Endothelial cell of umbilical vein (primary cell): ENCODE measurements at regions not wholly inside any gene's neighbourhood (a gene's known extent, or its start where the extent isn't known, plus 50 kb on each side); places are given as distances from the start of the nearest gene placed in this dataset.

ENCODE experiments used
- BruUV-seq: library from RNA; stranded (reverse); fragments of 400-500 nt; replicated peaks from 2 replicates; lab custom pipeline; 2021; lab: Mats Ljungman, UMichigan
- CTCF ChIA-PET: fragments of 300-600, 350-600 bp; sonication (Branson Sonifier 250); formaldehyde crosslinking; loops from one replicate; lab custom pipeline; 2021; ENCODE audit warnings: antibody characterized with exemption, inconsistent platforms; lab: Charles Lee
- POLR2A ChIA-PET: fragments of 300-600, 350-600 bp; sonication (Branson Sonifier 250); formaldehyde crosslinking; loops from one replicate; lab custom pipeline; 2021; ENCODE audit warnings: antibody characterized with exemption, inconsistent platforms; lab: Charles Lee
- DNase-seq: peaks from one replicate; pipeline ENCODE4 v3.0.0-alpha.2; 2011; ENCODE audit warnings: low read depth, low spot score
- FAIRE-seq: peaks from 2 replicates; lab custom pipeline; 2011; peaks lifted over from hg19 to GRCh38; lab: Jason Lieb, UNC
- H2AFZ ChIP-seq: 2 replicates; pipeline ENCODE4 v1.6.0; 2012; ENCODE audit warnings: low read depth, low read length, control low read depth, inconsistent platforms
- H3K27ac ChIP-seq: 2 replicates; pipeline ENCODE4 v1.5.1; 2011; ENCODE audit warnings: low read depth, mild to moderate bottlenecking, control low read depth, low read length, moderate library complexity; ENCODE audit not compliant: insufficient read depth
- H3K27me3 ChIP-seq, 2 experiments: 2 replicates each; pipeline versions ENCODE4 v1.6.0 to v1.6.1; 2011; ENCODE audit warnings: low read length in 2 of 2, mixed read lengths in 1 of 2; ENCODE audit not compliant: control insufficient read depth in 2 of 2, insufficient read depth in 2 of 2
- H3K36me3 ChIP-seq, 2 experiments: 2 replicates in 1 of 2; 3 replicates in 1 of 2; pipeline ENCODE4 v1.5.1; 2011; ENCODE audit warnings: low read length in 2 of 2, mild to moderate bottlenecking in 1 of 2, moderate library complexity in 1 of 2; ENCODE audit not compliant: control insufficient read depth in 2 of 2, insufficient read depth in 2 of 2; ENCODE audit errors: extremely low read depth in 1 of 2
- H3K4me1 ChIP-seq: 3 replicates; pipeline ENCODE4 v1.5.1; 2011; ENCODE audit warnings: mild to moderate bottlenecking, low read length; ENCODE audit not compliant: control insufficient read depth, insufficient read depth; ENCODE audit errors: extremely low read depth
- H3K4me2 ChIP-seq: 2 replicates; pipeline ENCODE4 v1.6.1; 2011; ENCODE audit warnings: low read length, control low read depth, mixed read lengths; ENCODE audit not compliant: insufficient read depth
- H3K4me3 ChIP-seq, 3 experiments: fragments of 200-600 bp in 1 of 3; sonication (generic), shearing (Covaris generic) in 1 of 3; replicated peaks in 1 of 3; 2 replicates each; pipeline ENCODE4 v1.5.1; 2011 to 2016; ENCODE audit warnings: control low read depth in 3 of 3, low read length in 3 of 3, mild to moderate bottlenecking in 2 of 3, inconsistent platforms in 1 of 3, low read depth in 1 of 3, moderate library complexity in 1 of 3; ENCODE audit not compliant: insufficient read depth in 1 of 3
- H3K79me2 ChIP-seq: 2 replicates; pipeline ENCODE4 v1.6.0; 2012; ENCODE audit warnings: low read length, inconsistent platforms; ENCODE audit not compliant: control insufficient read depth, insufficient read depth
- H3K9ac ChIP-seq: replicated peaks from 2 replicates; pipeline ENCODE3; 2011; ENCODE audit warnings: low read length, control low read depth; ENCODE audit not compliant: insufficient read depth; ENCODE audit errors: extremely low read depth
- H3K9me1 ChIP-seq: replicated peaks from 3 replicates; pipeline ENCODE4 v1.6.0; 2011; ENCODE audit warnings: mild to moderate bottlenecking, low read length; ENCODE audit not compliant: control insufficient read depth, insufficient read depth; ENCODE audit errors: extremely low read depth
- H3K9me3 ChIP-seq: replicated peaks from 2 replicates; pipeline ENCODE4 v1.5.1; 2012; ENCODE audit warnings: low read length, inconsistent platforms; ENCODE audit not compliant: control insufficient read depth, insufficient read depth
- H4K20me1 ChIP-seq: replicated peaks from 2 replicates; pipeline ENCODE3; 2011; ENCODE audit warnings: mild to moderate bottlenecking, low read length; ENCODE audit not compliant: control insufficient read depth, insufficient read depth; ENCODE audit errors: extremely low read depth
- EZH2 ChIP-seq: IDR thresholded peaks from 2 replicates; pipeline ENCODE4 v1.6.1; 2012; ENCODE audit warnings: borderline replicate concordance, low read depth, mild to moderate bottlenecking, moderate library complexity, low read length, inconsistent platforms; ENCODE audit not compliant: severe bottlenecking
- FOS ChIP-seq: IDR thresholded peaks from 2 replicates; pipeline ENCODE4 v1.6.1; 2011; ENCODE audit warnings: mild to moderate bottlenecking, low read length, moderate library complexity, borderline replicate concordance; ENCODE audit not compliant: insufficient read depth
- GATA2 ChIP-seq: IDR thresholded peaks from 2 replicates; pipeline ENCODE4 v1.7.0; 2011; ENCODE audit warnings: low read depth, mild to moderate bottlenecking, moderate library complexity, mixed read lengths, low read length; ENCODE audit not compliant: insufficient read length, insufficient read depth
- JUN ChIP-seq: IDR thresholded peaks from 2 replicates; pipeline ENCODE4 v1.6.1; 2011; ENCODE audit warnings: borderline replicate concordance, low read depth; ENCODE audit not compliant: insufficient read length, insufficient read depth
- MAX ChIP-seq: IDR thresholded peaks from 2 replicates; pipeline ENCODE4 v1.6.1; 2011; ENCODE audit not compliant: insufficient read depth, insufficient read length
- MYC ChIP-seq: IDR thresholded peaks from one replicate; pipeline ENCODE4 v1.6.1; 2011; ENCODE audit warnings: mild to moderate bottlenecking, low read depth, low read length
- POLR2A ChIP-seq: IDR thresholded peaks from 2 replicates; pipeline ENCODE4 v1.6.1; 2012; ENCODE audit warnings: low read depth, mild to moderate bottlenecking, control low read depth, low read length
- POLR2AphosphoS5 ChIP-seq: IDR thresholded peaks from 2 replicates; pipeline ENCODE4 v1.6.1; 2012; ENCODE audit warnings: low read depth, mild to moderate bottlenecking, control low read depth, low read length, moderate library complexity; ENCODE audit not compliant: insufficient read depth
- dilution Hi-C: fragments of 300-500 bp; cut with MboI; formaldehyde crosslinking; loops from one replicate; pipeline ENCODE4 v1.15.0; 2019; ENCODE audit warnings: low sequenced_read_pairs; ENCODE audit not compliant: extremely low pct_ligation_motif_present
- intact Hi-C: fragments of 100-400 bp; cut with micrococcal nuclease; formaldehyde crosslinking; loops from one replicate; pipeline ENCODE4 v1.10.0; 2022
- TF ChIP-seq, protein P1 (sequence below), 2 donors: IDR thresholded peaks; 1 replicate in 1 of 2; 2 replicates in 1 of 2; pipeline ENCODE4 v1.5.1; 2011; ENCODE audit warnings: low read length in 2 of 2, mild to moderate bottlenecking in 2 of 2, moderate library complexity in 2 of 2, control low read depth in 1 of 2, inconsistent platforms in 1 of 2, low read depth in 1 of 2; ENCODE audit not compliant: insufficient read depth in 1 of 2; ENCODE audit errors: extremely low read depth in 1 of 2

DNA sequence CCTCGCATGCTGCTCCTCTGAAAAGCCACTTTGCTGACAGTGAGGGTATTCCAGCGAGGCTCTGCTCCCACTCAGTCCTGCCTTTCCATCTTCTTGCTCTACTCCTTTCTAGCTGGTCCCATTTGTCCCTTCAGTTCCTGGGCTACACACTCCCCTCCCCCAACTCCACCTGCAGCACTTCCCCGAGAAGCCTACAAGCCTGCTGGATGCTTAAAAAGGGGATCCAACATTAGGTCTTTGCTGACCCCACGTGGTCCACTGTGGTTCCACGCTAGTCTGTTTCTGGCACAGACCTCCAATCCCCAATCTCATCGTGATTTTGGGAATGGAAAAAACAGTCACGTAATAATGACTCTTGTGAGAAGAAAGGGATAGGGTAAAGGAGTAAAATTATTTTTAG lies 121.6 kb upstream of the SNX19 start:
- peaks cover 10% of the 10 kb centered on the region for H3K4me1 ChIP-seq
- dilution Hi-C loops, result no loop called here
- H3K4me3 ChIP-seq, result no peak overlapping the region
- CTCF ChIA-PET, result no interaction called here
- POLR2A ChIA-PET, result no interaction called here
- H3K36me3 ChIP-seq, result no peaks in the 10 kb centered on the region
- intact Hi-C loops, result loop anchor here (5.0 to 10.0 kb wide), 2 partner anchors 116 to 637 kb away; no protein-coding TSS in a partner anchor
- H3K9ac ChIP-seq, result no peak overlapping the region
- no peak for TF ChIP-seq JUN
- no peak for TF ChIP-seq FOS
- no peak for TF ChIP-seq MAX
- TF ChIP-seq EZH2, result no peak
- TF ChIP-seq, protein P1, sequence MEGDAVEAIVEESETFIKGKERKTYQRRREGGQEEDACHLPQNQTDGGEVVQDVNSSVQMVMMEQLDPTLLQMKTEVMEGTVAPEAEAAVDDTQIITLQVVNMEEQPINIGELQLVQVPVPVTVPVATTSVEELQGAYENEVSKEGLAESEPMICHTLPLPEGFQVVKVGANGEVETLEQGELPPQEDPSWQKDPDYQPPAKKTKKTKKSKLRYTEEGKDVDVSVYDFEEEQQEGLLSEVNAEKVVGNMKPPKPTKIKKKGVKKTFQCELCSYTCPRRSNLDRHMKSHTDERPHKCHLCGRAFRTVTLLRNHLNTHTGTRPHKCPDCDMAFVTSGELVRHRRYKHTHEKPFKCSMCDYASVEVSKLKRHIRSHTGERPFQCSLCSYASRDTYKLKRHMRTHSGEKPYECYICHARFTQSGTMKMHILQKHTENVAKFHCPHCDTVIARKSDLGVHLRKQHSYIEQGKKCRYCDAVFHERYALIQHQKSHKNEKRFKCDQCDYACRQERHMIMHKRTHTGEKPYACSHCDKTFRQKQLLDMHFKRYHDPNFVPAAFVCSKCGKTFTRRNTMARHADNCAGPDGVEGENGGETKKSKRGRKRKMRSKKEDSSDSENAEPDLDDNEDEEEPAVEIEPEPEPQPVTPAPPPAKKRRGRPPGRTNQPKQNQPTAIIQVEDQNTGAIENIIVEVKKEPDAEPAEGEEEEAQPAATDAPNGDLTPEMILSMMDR (IDR thresholded peaks at IDR 0.05; ENCODE audit: extremely low read depth in 1 of 2, insufficient read depth in 1 of 2, low read depth in 1 of 2, low read length in 2 of 2), result no peak
- no peak for TF ChIP-seq POLR2A
- TF ChIP-seq MYC, result no peak
- no peak for TF ChIP-seq GATA2
- TF ChIP-seq POLR2AphosphoS5, result no peak
- H2AFZ ChIP-seq, result no peak overlapping the region
- no peaks in the 10 kb centered on the region for H3K9me1 ChIP-seq
- FAIRE-seq (no peak), DNase-seq (no peak)
- no peak overlapping the region for H3K4me2 ChIP-seq
- H3K79me2 ChIP-seq, result no peaks in the 10 kb centered on the region
- no peaks in the 10 kb centered on the region for H3K9me3 ChIP-seq
- no TSS peak for BruUV-seq
- no peak overlapping the region for H3K27ac ChIP-seq
- H4K20me1 ChIP-seq, result no peaks in the 10 kb centered on the region
- peaks cover 0 to under 1% of the 10 kb centered on the region in 2 experiments for H3K27me3 ChIP-seq
